ENCODE measurements at regions not wholly inside any gene's neighbourhood (a gene's known extent, or its start where the extent isn't known, plus 50 kb on each side); places are given as distances from the start of the nearest gene placed in this dataset.

DNA sequence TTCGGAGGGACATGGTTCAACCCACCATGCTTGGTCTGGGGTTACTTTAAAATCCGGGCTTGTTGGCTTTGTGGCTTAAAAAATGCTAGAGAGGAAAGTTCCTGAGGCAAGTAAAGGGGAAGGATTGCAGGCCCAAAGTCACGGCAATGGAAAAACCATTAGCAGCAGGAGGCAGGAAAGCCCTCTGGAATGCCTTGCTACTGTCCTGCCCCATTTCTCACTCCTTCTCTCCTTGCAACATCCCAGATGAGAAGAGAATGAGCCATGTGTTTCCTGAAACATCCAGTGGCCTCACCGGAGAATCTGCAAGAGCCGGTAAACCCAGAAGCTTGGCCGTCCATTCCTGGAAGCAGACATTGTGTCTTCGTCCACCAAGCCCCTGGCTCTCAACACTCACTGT lies 97.4 kb upstream of the LCLAT1 start:
- POLR2A ChIA-PET (ENCODE audit: low non-redundant PET) = no interaction called here
- no peak overlapping the region for H3K27ac ChIP-seq
- CTCF ChIA-PET = no interaction called here
- no peak for DNase-seq (ENCODE audit: low spot score)
- TF ChIP-seq, protein P1, sequence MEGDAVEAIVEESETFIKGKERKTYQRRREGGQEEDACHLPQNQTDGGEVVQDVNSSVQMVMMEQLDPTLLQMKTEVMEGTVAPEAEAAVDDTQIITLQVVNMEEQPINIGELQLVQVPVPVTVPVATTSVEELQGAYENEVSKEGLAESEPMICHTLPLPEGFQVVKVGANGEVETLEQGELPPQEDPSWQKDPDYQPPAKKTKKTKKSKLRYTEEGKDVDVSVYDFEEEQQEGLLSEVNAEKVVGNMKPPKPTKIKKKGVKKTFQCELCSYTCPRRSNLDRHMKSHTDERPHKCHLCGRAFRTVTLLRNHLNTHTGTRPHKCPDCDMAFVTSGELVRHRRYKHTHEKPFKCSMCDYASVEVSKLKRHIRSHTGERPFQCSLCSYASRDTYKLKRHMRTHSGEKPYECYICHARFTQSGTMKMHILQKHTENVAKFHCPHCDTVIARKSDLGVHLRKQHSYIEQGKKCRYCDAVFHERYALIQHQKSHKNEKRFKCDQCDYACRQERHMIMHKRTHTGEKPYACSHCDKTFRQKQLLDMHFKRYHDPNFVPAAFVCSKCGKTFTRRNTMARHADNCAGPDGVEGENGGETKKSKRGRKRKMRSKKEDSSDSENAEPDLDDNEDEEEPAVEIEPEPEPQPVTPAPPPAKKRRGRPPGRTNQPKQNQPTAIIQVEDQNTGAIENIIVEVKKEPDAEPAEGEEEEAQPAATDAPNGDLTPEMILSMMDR (conservative IDR thresholded peaks at IDR 0.05; ENCODE audit: low read depth) = no peak

DNA sequence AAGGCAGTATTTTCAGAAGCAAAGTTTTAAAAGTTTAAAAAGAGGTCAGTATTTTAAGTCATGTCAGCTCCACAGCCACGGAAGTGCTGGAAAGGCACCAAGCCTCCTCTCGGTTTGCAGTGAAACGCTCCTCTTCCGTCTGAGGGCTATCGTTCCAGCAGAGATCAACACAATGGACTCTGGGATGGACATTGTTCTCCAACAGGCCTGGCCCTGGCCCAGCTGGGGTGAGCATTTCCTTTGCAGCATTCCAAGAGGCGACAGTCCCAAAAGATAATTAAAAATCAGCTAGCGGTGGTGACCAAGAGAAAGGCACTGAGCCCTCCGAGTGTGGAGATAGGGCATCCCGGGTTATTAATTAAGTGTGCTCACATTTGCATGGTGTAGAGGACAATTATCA lies 95.9 kb upstream of the LCLAT1 start:
- H3K27ac ChIP-seq = no peak overlapping the region
- TF ChIP-seq, protein P1 (conservative IDR thresholded peaks at IDR 0.05; ENCODE audit: low read depth) = no peak
- ChIA-PET POLR2A (ENCODE audit: low non-redundant PET) (no interaction called here), CTCF (no interaction called here)
- no peak for DNase-seq (ENCODE audit: low spot score)

DNA sequence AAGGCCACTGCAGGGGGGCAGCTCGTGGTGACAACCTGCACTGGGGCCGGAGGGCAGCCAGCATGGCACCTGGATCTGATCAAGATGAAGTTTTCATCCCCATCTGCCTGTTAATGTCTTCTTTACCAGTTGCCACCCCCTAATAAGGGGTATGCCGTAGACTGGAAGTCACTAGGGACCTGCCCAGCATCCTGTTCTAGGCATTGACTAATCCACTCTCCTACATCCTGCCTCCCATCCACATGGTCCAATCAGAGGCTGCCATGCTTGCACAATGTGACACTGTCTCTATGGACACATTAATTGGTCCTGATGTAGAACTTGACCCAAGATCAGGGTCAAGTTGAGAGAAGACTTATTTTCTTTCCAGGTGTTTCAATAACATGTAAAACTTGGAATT lies 95.1 kb upstream of the LCLAT1 start:
- TF ChIP-seq, protein P1 (conservative IDR thresholded peaks at IDR 0.05; ENCODE audit: low read depth) = no peak
- CTCF ChIA-PET = interaction anchor here (0.6 kb wide), 1 partner anchor 10 kb away, joined by 3 read pairs; no protein-coding TSS in a partner anchor
- no peak for DNase-seq (ENCODE audit: low spot score)
- POLR2A ChIA-PET (ENCODE audit: low non-redundant PET) = no interaction called here
- no peak overlapping the region for H3K27ac ChIP-seq

DNA sequence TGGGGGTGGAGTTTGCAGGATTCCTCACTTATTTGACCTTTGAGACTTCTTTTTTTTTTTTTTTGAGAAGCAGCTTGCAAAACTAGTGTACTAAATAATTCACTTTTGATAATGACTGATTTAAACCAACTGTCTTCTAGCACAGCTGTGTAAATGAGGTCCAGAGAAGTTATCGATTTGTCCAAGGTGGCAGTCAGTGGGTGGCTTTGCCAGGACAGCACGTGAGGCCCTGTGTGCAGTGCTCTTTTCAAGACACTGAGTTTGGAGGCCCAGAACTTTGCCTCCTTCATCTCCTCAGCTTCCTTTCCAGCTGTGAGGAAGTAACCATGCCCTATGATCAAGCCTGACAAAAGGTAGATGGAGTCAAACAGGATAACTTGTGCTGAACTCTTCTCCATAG lies 92.9 kb upstream of the LCLAT1 start:
- ChIA-PET CTCF (no interaction called here), POLR2A (ENCODE audit: low non-redundant PET) (no interaction called here)
- H3K27ac ChIP-seq = no peak overlapping the region
- TF ChIP-seq, protein P1 (conservative IDR thresholded peaks at IDR 0.05; ENCODE audit: low read depth) = no peak
- no peak for DNase-seq (ENCODE audit: low spot score)

DNA sequence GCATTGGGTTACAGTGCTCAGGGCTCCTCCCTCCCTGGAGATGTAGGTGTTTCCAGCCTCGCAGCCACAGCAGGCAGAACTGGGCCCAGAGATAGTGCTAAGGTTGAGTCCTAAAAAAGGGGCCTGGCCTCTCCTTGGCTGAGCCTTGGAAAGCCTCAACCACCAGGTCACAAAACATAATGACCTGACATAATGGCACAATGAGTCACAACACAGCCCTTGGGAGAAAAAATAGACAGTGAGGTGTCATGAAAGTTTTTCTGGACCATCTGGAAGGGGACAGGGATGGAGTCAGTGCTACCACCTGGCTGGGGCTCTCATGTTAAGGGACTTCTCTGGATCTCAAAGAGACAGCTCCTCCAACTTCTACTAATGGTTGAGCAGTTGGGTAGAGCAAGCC lies 92.4 kb upstream of the LCLAT1 start:
- POLR2A ChIA-PET (ENCODE audit: low non-redundant PET) = no interaction called here
- CTCF ChIA-PET = no interaction called here

DNA sequence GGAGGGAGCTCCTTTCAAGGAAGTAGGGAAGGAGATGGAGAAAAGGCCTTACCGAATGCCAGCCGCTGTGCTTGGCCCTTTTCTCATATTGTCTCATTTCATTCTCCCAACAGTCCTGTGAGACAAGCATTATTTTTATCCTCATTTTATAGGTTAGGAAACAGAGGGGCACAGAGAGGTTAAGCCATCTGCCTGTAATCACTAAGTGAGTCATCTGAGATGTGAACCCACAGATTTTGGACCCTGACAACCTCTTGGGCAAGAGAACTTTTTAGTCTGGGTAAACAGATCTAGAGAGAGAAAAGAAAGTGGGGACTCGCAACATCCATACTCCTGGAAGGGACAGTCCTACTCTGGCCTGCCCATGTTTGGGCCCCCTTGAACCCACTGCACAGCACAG lies 91.7 kb upstream of the LCLAT1 start:
- H3K27ac ChIP-seq = no peak overlapping the region
- ChIA-PET CTCF (no interaction called here), POLR2A (ENCODE audit: low non-redundant PET) (no interaction called here)
- TF ChIP-seq, protein P1 (conservative IDR thresholded peaks at IDR 0.05; ENCODE audit: low read depth) = no peak
- DNase-seq (ENCODE audit: low spot score) = no peak

More for the DNA sequence above, 92.4 kb upstream of the LCLAT1 start:
- TF ChIP-seq, protein P1 (conservative IDR thresholded peaks at IDR 0.05; ENCODE audit: low read depth) = no peak
- H3K27ac ChIP-seq = no peak overlapping the region
- DNase-seq (ENCODE audit: low spot score) = no peak

DNA sequence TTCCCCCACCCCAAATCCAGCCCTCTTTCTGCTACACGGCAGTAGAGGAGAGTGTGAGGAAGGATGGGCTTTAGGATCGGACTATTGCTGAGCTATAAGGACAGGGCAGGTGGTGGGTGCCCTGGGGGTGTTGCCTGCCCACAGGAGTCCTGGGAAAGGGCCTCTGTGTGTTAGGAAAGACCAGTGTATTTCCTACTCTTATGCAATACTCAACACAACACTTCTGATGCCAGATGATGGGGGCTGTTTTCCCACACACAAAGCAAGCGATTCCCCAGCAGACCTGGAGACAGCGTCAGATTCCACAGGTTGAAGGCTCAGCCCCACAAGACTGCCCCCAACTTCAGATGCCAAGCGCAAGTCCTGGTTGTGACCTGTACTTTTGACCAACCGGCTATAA lies 91.0 kb upstream of the LCLAT1 start:
- POLR2A ChIA-PET (ENCODE audit: low non-redundant PET) = no interaction called here
- no peak for DNase-seq (ENCODE audit: low spot score)
- TF ChIP-seq, protein P1 (conservative IDR thresholded peaks at IDR 0.05; ENCODE audit: low read depth) = no peak
- CTCF ChIA-PET = no interaction called here
- no peak overlapping the region for H3K27ac ChIP-seq

All from RWPE1 (cell line).